ENCODE measurements at regions not wholly inside any gene's neighbourhood (a gene's known extent, or its start where the extent isn't known, plus 50 kb on each side); places are given as distances from the start of the nearest gene placed in this dataset.

- no peak for TF ChIP-seq CTCF (IDR thresholded peaks at IDR 0.05)
- no peak for TF ChIP-seq POLR2A (IDR thresholded peaks at IDR 0.05)
Observed at GRCh38 chr18:55113800-55114199, 154.5 kb upstream of the CCDC68 start.
